SK-N-SH treated with all-trans-retinoic acid at 6 μM for 48 hours (cell line): ENCODE measurements at regions not wholly inside any gene's neighbourhood (a gene's known extent, or its start where the extent isn't known, plus 50 kb on each side); places are given as distances from the start of the nearest gene placed in this dataset.
"Not testable (repeated sequence)": the region's sequence is repeated elsewhere in the genome, so short reads cannot be mapped to it uniquely, and the experiment has no call there.

Experiments used
- ATAC-seq: fragments of 200-7000 bp; cut with Tn5 transposase; 3 replicates; pipeline ENCODE4 v1.9.1; 2020; ENCODE audit warnings: mild to moderate bottlenecking, moderate library complexity
- ARNTL ChIP-seq: fragments of 450-650 bp; formaldehyde crosslinking; IDR thresholded peaks from 2 replicates; pipeline ENCODE4 v1.5.0; 2020; ENCODE audit warnings: low read depth, mild to moderate bottlenecking, moderate library complexity, borderline replicate concordance
- BACH2 ChIP-seq: fragments of 250-450 bp; sonication (Bioruptor Pico); IDR thresholded peaks from 2 replicates; pipeline ENCODE4 v1.9.0; 2021; ENCODE audit warnings: mild to moderate bottlenecking, borderline replicate concordance
- CSDC2 ChIP-seq: fragments of 250-450 bp; sonication (Bioruptor Pico); IDR thresholded peaks from 2 replicates; pipeline ENCODE4 v1.5.0; 2020; ENCODE audit warnings: mild to moderate bottlenecking, moderate library complexity
- ESRRG ChIP-seq: fragments of 250-450 bp; sonication (Bioruptor Pico); IDR thresholded peaks from 2 replicates; pipeline ENCODE4 v1.6.1; 2021; ENCODE audit warnings: mild to moderate bottlenecking
- GLIS3 ChIP-seq: fragments of 250-450 bp; sonication (Bioruptor Pico); IDR thresholded peaks from 2 replicates; pipeline ENCODE4 v1.5.0; 2020; ENCODE audit warnings: mild to moderate bottlenecking, moderate library complexity
- ISL1 ChIP-seq: fragments of 250-450 bp; sonication (Bioruptor Pico); IDR thresholded peaks from 2 replicates; pipeline ENCODE4 v2.1.2; 2022; ENCODE audit warnings: mild to moderate bottlenecking, moderate library complexity
- OSR1 ChIP-seq: fragments of 250-450 bp; sonication (Bioruptor Pico); IDR thresholded peaks from 2 replicates; pipeline ENCODE4 v1.8.0; 2022; ENCODE audit warnings: moderate library complexity, mild to moderate bottlenecking, inconsistent platforms
- PPARA ChIP-seq: fragments of 250-450 bp; sonication (Bioruptor Pico); IDR thresholded peaks from 2 replicates; pipeline ENCODE4 v1.5.0; 2020; ENCODE audit warnings: mild to moderate bottlenecking, borderline replicate concordance
- RARB ChIP-seq: fragments of 250-450 bp; sonication (Bioruptor Pico); IDR thresholded peaks from 2 replicates; pipeline ENCODE4 v1.8.0; 2021; ENCODE audit warnings: mild to moderate bottlenecking, moderate library complexity
- TCF4 ChIP-seq: fragments of 250-450 bp; sonication (Bioruptor Pico); IDR thresholded peaks from 2 replicates; pipeline ENCODE4 v1.8.0; 2021; ENCODE audit warnings: mild to moderate bottlenecking, moderate library complexity, borderline replicate concordance
- TOX ChIP-seq: fragments of 250-450 bp; sonication (Bioruptor Pico); IDR thresholded peaks from 2 replicates; pipeline ENCODE4 v1.8.0; 2021; ENCODE audit warnings: mild to moderate bottlenecking, moderate library complexity, borderline replicate concordance
- ZC3H10 ChIP-seq: fragments of 250-450 bp; sonication (Bioruptor Pico); IDR thresholded peaks from 2 replicates; pipeline ENCODE4 v1.5.1; 2021; ENCODE audit warnings: mild to moderate bottlenecking, moderate library complexity
- ZFP3 ChIP-seq: fragments of 250-450 bp; sonication (Bioruptor Pico); IDR thresholded peaks from 2 replicates; pipeline ENCODE4 v1.5.0; 2020; ENCODE audit warnings: mild to moderate bottlenecking, moderate library complexity
- ZFP30 ChIP-seq: fragments of 450-650 bp; formaldehyde crosslinking; IDR thresholded peaks from 2 replicates; pipeline ENCODE4 v1.5.0; 2022; ENCODE audit warnings: mild to moderate bottlenecking, moderate library complexity
- ZNF565 ChIP-seq: fragments of 450-650 bp; formaldehyde crosslinking; conservative IDR thresholded peaks from 2 replicates; pipeline ENCODE4 v1.5.0; 2020; ENCODE audit warnings: low read depth, mild to moderate bottlenecking, moderate library complexity
- ZNF70 ChIP-seq: fragments of 450-650 bp; formaldehyde crosslinking; IDR thresholded peaks from 2 replicates; pipeline ENCODE4 v1.5.0; 2020; ENCODE audit warnings: mild to moderate bottlenecking, moderate library complexity
- TF ChIP-seq, protein P1 (sequence below): fragments of 250-450 bp; sonication (Bioruptor Pico); IDR thresholded peaks from 2 replicates; pipeline ENCODE4 v1.8.0; 2021; ENCODE audit warnings: low read depth, mild to moderate bottlenecking, moderate library complexity, borderline replicate concordance
- TF ChIP-seq, protein P2 (sequence below): fragments of 250-450 bp; sonication (Bioruptor Pico); IDR thresholded peaks from 2 replicates; pipeline ENCODE4 v1.5.0; 2020; ENCODE audit warnings: mild to moderate bottlenecking, moderate library complexity
- TF ChIP-seq, protein P3 (sequence below): fragments of 250-450 bp; sonication (Bioruptor Pico); IDR thresholded peaks from 2 replicates; pipeline ENCODE4 v1.5.1; 2020; ENCODE audit warnings: low read depth, mild to moderate bottlenecking, moderate library complexity
- TF ChIP-seq, protein P4 (sequence below): fragments of 250-450 bp; sonication (Bioruptor Pico); IDR thresholded peaks from 2 replicates; pipeline ENCODE4 v1.5.1; 2021; ENCODE audit warnings: mild to moderate bottlenecking, moderate library complexity

DNA sequence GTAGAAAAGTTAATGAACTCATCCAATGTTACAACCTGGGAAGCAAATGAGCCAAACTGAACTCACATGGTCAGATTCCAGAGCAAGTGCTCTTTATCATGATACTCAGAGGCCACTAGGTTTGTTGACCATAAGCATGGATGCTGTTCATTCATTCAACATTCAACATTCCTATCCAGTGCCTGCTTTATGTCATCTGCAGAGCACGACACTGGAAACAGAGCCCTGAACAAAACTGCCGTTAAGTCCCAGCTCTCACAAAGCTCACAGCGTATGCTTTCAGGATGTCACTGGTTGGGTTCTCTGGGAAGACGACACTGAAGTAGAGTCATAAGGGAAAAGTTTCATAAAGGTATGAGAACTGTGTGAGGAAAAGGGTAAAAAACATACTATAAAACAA, 105.8 kb upstream of the TRIM77 start:
- ATAC-seq = no peak
- TF ChIP-seq TOX (no peak), ARNTL (CRISPR knock-in tag) (no peak), ZFP3 (CRISPR knock-in tag) (no peak), ZNF565 (no peak), TCF4 (no peak)
- TF ChIP-seq, protein P1, sequence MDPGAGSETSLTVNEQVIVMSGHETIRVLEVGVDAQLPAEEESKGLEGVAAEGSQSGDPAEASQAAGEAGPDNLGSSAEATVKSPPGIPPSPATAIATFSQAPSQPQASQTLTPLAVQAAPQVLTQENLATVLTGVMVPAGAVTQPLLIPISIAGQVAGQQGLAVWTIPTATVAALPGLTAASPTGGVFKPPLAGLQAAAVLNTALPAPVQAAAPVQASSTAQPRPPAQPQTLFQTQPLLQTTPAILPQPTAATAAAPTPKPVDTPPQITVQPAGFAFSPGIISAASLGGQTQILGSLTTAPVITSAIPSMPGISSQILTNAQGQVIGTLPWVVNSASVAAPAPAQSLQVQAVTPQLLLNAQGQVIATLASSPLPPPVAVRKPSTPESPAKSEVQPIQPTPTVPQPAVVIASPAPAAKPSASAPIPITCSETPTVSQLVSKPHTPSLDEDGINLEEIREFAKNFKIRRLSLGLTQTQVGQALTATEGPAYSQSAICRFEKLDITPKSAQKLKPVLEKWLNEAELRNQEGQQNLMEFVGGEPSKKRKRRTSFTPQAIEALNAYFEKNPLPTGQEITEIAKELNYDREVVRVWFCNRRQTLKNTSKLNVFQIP (CRISPR knock-in tag) = no peak
- TF ChIP-seq, protein P2, sequence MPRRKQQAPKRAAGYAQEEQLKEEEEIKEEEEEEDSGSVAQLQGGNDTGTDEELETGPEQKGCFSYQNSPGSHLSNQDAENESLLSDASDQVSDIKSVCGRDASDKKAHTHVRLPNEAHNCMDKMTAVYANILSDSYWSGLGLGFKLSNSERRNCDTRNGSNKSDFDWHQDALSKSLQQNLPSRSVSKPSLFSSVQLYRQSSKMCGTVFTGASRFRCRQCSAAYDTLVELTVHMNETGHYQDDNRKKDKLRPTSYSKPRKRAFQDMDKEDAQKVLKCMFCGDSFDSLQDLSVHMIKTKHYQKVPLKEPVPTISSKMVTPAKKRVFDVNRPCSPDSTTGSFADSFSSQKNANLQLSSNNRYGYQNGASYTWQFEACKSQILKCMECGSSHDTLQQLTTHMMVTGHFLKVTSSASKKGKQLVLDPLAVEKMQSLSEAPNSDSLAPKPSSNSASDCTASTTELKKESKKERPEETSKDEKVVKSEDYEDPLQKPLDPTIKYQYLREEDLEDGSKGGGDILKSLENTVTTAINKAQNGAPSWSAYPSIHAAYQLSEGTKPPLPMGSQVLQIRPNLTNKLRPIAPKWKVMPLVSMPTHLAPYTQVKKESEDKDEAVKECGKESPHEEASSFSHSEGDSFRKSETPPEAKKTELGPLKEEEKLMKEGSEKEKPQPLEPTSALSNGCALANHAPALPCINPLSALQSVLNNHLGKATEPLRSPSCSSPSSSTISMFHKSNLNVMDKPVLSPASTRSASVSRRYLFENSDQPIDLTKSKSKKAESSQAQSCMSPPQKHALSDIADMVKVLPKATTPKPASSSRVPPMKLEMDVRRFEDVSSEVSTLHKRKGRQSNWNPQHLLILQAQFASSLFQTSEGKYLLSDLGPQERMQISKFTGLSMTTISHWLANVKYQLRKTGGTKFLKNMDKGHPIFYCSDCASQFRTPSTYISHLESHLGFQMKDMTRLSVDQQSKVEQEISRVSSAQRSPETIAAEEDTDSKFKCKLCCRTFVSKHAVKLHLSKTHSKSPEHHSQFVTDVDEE (CRISPR knock-in tag) = no peak

DNA sequence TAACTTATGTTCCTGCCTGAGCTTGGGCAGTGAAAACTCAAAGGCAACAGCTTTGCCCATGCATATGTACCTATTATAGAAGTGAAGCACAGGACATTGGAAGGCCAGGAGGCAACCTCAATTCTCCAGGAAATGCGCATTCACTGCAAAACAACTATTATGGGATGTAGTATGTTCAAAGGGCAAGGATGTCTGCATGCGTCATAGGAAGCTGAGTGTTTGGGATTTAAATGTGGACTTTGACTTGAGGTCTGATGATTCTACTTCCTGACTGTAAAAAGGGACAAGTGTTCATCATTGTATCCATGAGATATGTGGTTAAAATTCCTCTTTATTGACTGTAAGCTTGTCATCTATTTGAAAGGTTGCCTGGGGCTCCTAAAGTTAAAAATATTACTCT, 103.3 kb upstream of the TRIM77 start:
- TF ChIP-seq TOX = peak; percentile 37; the same call in 1 of the 2 replicates
- ATAC-seq = peak; percentile 51; the same call in 2 of the 3 replicates

DNA sequence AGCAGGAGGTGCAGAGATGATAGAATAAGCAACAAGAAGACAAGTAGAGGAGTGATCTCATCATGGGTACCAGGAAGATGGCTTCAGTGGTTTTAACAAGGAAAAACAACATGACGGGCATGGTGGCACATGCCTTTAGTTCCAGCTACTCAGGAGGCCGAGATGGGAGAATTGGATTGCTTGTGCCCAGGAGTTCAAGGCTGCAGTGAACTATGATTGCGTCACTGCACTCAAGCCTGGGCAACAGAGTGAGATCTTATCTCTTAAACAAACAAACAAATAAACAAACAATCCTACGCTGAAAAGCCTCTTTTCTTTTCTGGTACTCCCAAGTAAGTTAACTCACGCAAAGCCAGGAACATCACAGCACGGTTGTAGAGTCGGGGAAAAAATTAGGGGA, 102.6 kb upstream of the TRIM77 start:
- ATAC-seq = not testable (repeated sequence)

DNA sequence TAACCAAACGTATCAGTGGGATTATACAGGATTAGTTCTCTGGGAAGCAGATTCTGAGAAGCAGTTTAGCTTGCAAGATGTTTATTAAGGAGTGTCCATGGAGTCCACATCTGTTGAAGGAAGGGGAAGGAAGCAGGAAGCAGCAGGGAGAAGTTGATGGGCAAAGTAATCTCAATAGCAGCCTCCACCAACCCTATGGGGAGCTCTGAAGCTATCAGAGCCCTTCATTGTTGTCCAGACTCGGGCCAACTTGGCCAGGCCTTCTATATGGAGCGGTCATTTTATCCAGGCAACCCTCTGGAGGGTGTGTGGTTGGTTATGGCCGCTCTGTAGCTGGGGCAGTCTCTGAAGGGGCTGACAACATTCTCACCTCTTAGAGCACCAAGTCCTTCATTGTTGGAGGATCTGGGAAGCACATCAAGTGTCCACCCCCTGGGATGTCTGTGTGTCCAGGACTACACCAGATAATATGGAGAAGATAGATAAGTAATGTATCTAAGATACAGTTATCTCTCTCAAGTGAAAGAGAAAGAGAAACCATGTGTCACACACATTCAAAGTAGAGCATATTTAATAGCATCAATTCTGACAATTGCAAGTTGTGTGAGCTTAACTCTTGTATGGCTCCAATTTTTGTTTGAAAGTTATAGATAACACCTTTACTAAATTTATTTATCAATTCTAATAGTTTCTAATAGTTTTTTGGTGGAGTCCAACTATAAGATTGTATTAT, 101.7 kb upstream of the TRIM77 start:
- TF ChIP-seq TCF4 = no peak
- TF ChIP-seq TOX = no peak
- no peak for TF ChIP-seq ZC3H10
- TF ChIP-seq ESRRG (CRISPR knock-in tag) = no peak
- TF ChIP-seq ZNF70 (CRISPR knock-in tag) = no peak
- TF ChIP-seq GLIS3 (CRISPR knock-in tag) = no peak

DNA sequence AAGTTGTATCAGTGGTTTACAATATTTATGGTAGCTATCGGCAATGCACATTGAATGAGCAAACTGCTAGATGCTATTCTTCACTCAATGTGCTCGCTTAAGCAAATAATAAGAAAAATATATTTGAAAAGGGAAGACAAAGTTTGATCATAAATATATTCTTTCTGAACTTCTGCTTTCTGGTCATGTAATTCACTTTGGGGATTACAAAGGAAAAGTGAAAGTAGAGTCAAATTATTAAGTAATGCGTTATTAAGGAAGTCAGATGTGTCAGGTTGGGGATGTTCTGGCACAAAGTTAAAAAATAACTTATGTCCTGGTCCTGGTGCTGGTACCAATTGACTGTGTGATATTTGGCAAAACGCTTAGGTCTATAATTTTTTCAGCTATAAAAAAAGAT, 98.0 kb upstream of the TRIM77 start:
- no peak for ATAC-seq
- no peak for TF ChIP-seq ZFP3 (CRISPR knock-in tag)
- no peak for TF ChIP-seq TOX
- no peak for TF ChIP-seq RARB (CRISPR knock-in tag)
- TF ChIP-seq PPARA (CRISPR knock-in tag) = no peak
- TF ChIP-seq BACH2 = no peak
- TF ChIP-seq, protein P1 (CRISPR knock-in tag) = no peak
- TF ChIP-seq ISL1 (CRISPR knock-in tag) = no peak
- no peak for TF ChIP-seq CSDC2 (CRISPR knock-in tag)
- TF ChIP-seq, protein P2 (CRISPR knock-in tag) = no peak
- no peak for TF ChIP-seq ESRRG (CRISPR knock-in tag)
- no peak for TF ChIP-seq GLIS3 (CRISPR knock-in tag)
- no peak for TF ChIP-seq ARNTL (CRISPR knock-in tag)
- TF ChIP-seq ZFP30 (CRISPR knock-in tag) = no peak
- TF ChIP-seq, protein P3, sequence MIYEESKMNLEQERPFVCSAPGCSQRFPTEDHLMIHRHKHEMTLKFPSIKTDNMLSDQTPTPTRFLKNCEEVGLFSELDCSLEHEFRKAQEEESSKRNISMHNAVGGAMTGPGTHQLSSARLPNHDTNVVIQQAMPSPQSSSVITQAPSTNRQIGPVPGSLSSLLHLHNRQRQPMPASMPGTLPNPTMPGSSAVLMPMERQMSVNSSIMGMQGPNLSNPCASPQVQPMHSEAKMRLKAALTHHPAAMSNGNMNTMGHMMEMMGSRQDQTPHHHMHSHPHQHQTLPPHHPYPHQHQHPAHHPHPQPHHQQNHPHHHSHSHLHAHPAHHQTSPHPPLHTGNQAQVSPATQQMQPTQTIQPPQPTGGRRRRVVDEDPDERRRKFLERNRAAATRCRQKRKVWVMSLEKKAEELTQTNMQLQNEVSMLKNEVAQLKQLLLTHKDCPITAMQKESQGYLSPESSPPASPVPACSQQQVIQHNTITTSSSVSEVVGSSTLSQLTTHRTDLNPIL (CRISPR knock-in tag) = no peak
- no peak for TF ChIP-seq OSR1 (CRISPR knock-in tag)
- TF ChIP-seq ZC3H10 = no peak
- TF ChIP-seq, protein P4, sequence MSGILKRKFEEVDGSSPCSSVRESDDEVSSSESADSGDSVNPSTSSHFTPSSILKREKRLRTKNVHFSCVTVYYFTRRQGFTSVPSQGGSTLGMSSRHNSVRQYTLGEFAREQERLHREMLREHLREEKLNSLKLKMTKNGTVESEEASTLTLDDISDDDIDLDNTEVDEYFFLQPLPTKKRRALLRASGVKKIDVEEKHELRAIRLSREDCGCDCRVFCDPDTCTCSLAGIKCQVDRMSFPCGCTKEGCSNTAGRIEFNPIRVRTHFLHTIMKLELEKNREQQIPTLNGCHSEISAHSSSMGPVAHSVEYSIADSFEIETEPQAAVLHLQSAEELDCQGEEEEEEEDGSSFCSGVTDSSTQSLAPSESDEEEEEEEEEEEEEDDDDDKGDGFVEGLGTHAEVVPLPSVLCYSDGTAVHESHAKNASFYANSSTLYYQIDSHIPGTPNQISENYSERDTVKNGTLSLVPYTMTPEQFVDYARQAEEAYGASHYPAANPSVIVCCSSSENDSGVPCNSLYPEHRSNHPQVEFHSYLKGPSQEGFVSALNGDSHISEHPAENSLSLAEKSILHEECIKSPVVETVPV (CRISPR knock-in tag) = no peak

More for the DNA sequence above, 101.7 kb upstream of the TRIM77 start:
- no peak for ATAC-seq
